H1 (cell line): ENCODE measurements at regions not wholly inside any gene's neighbourhood (a gene's known extent, or its start where the extent isn't known, plus 50 kb on each side); places are given as distances from the start of the nearest gene placed in this dataset.

Source experiments
- CTCF ChIA-PET: fragments of 300-600 bp; sonication (Branson Sonifier 250); formaldehyde crosslinking; loops from one replicate; lab custom pipeline; 2021; ENCODE audit not compliant: partially characterized antibody; lab: Charles Lee
- POLR2A ChIA-PET: fragments of 300-600 bp; sonication (Branson Sonifier 250); formaldehyde crosslinking; loops from one replicate; lab custom pipeline; 2021; ENCODE audit warnings: inconsistent platforms; ENCODE audit not compliant: partially characterized antibody; lab: Charles Lee
- DNase-seq, 2 experiments: peaks; one replicate each; pipeline versions ENCODE4 v3.0.0 to v3.0.0-alpha.2; 2010 to 2022; ENCODE audit warnings: low spot score in 2 of 2, low read depth in 1 of 2, mixed read lengths in 1 of 2
- FAIRE-seq: peaks from 2 replicates; lab custom pipeline; 2011; peaks lifted over from hg19 to GRCh38; lab: Jason Lieb, UNC
- H2AFZ ChIP-seq: 2 replicates; pipeline ENCODE4 v1.8.1; 2012; ENCODE audit warnings: low read length, inconsistent platforms
- H2AK5ac ChIP-seq: 2 replicates; pipeline ENCODE4 v1.6.1; 2013; ENCODE audit warnings: low read depth, low read length
- H2BK120ac ChIP-seq: replicated peaks from 2 replicates; pipeline ENCODE3; 2013; ENCODE audit warnings: low read depth, low read length, inconsistent platforms
- H2BK12ac ChIP-seq: 2 replicates; pipeline ENCODE4 v1.6.1; 2013; ENCODE audit warnings: low read depth, low read length
- H2BK15ac ChIP-seq: 2 replicates; pipeline ENCODE4 v1.6.1; 2013; ENCODE audit warnings: low read length
- H2BK20ac ChIP-seq: 2 replicates; pipeline ENCODE4 v1.6.1; 2013; ENCODE audit warnings: low read length
- H2BK5ac ChIP-seq: 2 replicates; pipeline ENCODE4 v1.6.1; 2013; ENCODE audit warnings: low read depth, low read length
- H3K14ac ChIP-seq: 2 replicates; pipeline ENCODE4 v1.6.1; 2013; ENCODE audit warnings: inconsistent platforms; ENCODE audit not compliant: insufficient read length
- H3K18ac ChIP-seq: 2 replicates; pipeline ENCODE4 v1.6.1; 2013; ENCODE audit warnings: low read length; ENCODE audit errors: extremely low read depth
- H3K23ac ChIP-seq: 2 replicates; pipeline ENCODE4 v1.6.1; 2013; ENCODE audit warnings: inconsistent platforms; ENCODE audit not compliant: insufficient read length
- H3K23me2 ChIP-seq: 2 replicates; pipeline ENCODE4 v1.6.1; 2013; ENCODE audit warnings: low read depth, low read length
- H3K27ac ChIP-seq: 2 replicates; pipeline ENCODE4 v1.6.1; 2011; ENCODE audit warnings: low read depth, low read length, inconsistent platforms
- H3K27me3 ChIP-seq, 4 experiments: replicated peaks in 1 of 4; 1 replicate in 1 of 4; 2 replicates in 3 of 4; pipeline versions ENCODE4 v1.6.1 to v1.8.1; 2011 to 2013; ENCODE audit warnings: low read length in 3 of 4, mild to moderate bottlenecking in 3 of 4, inconsistent platforms in 2 of 4, mixed read lengths in 2 of 4, moderate library complexity in 1 of 4; ENCODE audit not compliant: control insufficient read depth in 3 of 4, insufficient read depth in 3 of 4; ENCODE audit errors: extremely low read depth in 1 of 4
- H3K36me3 ChIP-seq, 4 experiments: 2 replicates each; pipeline versions ENCODE4 v1.6.1 to v1.8.1; 2011 to 2013; ENCODE audit warnings: mild to moderate bottlenecking in 4 of 4, low read length in 3 of 4, moderate library complexity in 2 of 4, control low read depth in 1 of 4, inconsistent platforms in 1 of 4; ENCODE audit not compliant: insufficient read depth in 4 of 4, control insufficient read depth in 2 of 4
- H3K4ac ChIP-seq: replicated peaks from 2 replicates; pipeline ENCODE3; 2013; ENCODE audit warnings: low read length, low read depth, mixed read lengths, inconsistent platforms; ENCODE audit not compliant: insufficient read length
- H3K4me1 ChIP-seq, 4 experiments: replicated peaks in 1 of 4; 1 replicate in 1 of 4; 2 replicates in 3 of 4; pipeline versions ENCODE4 v1.6.1 to v1.8.1; 2011 to 2013; ENCODE audit warnings: low read length in 3 of 4, inconsistent platforms in 2 of 4, mixed read lengths in 1 of 4; ENCODE audit not compliant: insufficient read depth in 4 of 4, control insufficient read depth in 3 of 4
- H3K4me2 ChIP-seq, 2 experiments: 2 replicates each; pipeline versions ENCODE4 v1.6.1 to v1.8.1; 2011 to 2013; ENCODE audit warnings: low read depth in 2 of 2, low read length in 2 of 2, control low read depth in 1 of 2, inconsistent platforms in 1 of 2, mild to moderate bottlenecking in 1 of 2; ENCODE audit not compliant: insufficient read depth in 1 of 2
- H3K4me3 ChIP-seq, 4 experiments: fragments of 200-600, 300-600 bp in 1 of 4; sonication (generic), shearing (Covaris generic), sonication (Bioruptor Twin) in 1 of 4; 2 replicates each; pipeline versions ENCODE4 v1.5.1 to v1.8.1; 2011 to 2016; ENCODE audit warnings: low read length in 4 of 4, low read depth in 3 of 4, control low read depth in 2 of 4, inconsistent platforms in 2 of 4, mild to moderate bottlenecking in 2 of 4, mixed read lengths in 1 of 4, moderate library complexity in 1 of 4; ENCODE audit not compliant: insufficient read depth in 2 of 4; ENCODE audit errors: extremely low read depth in 1 of 4
- H3K56ac ChIP-seq: replicated peaks from 2 replicates; pipeline ENCODE3; 2013; ENCODE audit warnings: low read depth, mild to moderate bottlenecking, mixed read lengths, low read length, inconsistent platforms; ENCODE audit not compliant: insufficient read length
- H3K79me1 ChIP-seq: 2 replicates; pipeline ENCODE4 v1.6.1; 2013; ENCODE audit warnings: low read depth, low read length, control low read depth
- H3K79me2 ChIP-seq, 2 experiments: 2 replicates each; pipeline versions ENCODE4 v1.6.1 to v1.8.1; 2012 to 2013; ENCODE audit warnings: low read length in 2 of 2, mild to moderate bottlenecking in 2 of 2, inconsistent platforms in 1 of 2; ENCODE audit not compliant: insufficient read depth in 2 of 2, control insufficient read depth in 1 of 2
- H3K9ac ChIP-seq, 4 experiments: replicated peaks in 1 of 4; 1 replicate in 1 of 4; 2 replicates in 3 of 4; pipeline versions ENCODE4 v1.6.1 to v1.8.1; 2011 to 2013; ENCODE audit warnings: low read depth in 3 of 4, low read length in 3 of 4, control low read depth in 2 of 4, mild to moderate bottlenecking in 2 of 4, moderate library complexity in 2 of 4, inconsistent platforms in 1 of 4; ENCODE audit errors: extremely low read depth in 1 of 4
- H3K9me3 ChIP-seq, 2 experiments: 2 replicates each; pipeline versions ENCODE4 v1.6.1 to v1.8.1; 2012 to 2013; ENCODE audit warnings: mild to moderate bottlenecking in 2 of 2, moderate library complexity in 2 of 2, control low read depth in 1 of 2, inconsistent platforms in 1 of 2, low read depth in 1 of 2, low read length in 1 of 2, mixed read lengths in 1 of 2; ENCODE audit not compliant: insufficient read depth in 2 of 2
- H4K20me1 ChIP-seq, 2 experiments: replicated peaks in 1 of 2; 2 replicates each; pipeline versions ENCODE3 to v1.8.1; 2011 to 2013; ENCODE audit warnings: inconsistent platforms in 2 of 2, low read length in 2 of 2, mild to moderate bottlenecking in 1 of 2; ENCODE audit not compliant: insufficient read depth in 2 of 2, control insufficient read depth in 1 of 2
- H4K5ac ChIP-seq: 2 replicates; pipeline ENCODE4 v1.6.1; 2013; ENCODE audit warnings: low read length, low read depth, mixed read lengths, inconsistent platforms; ENCODE audit not compliant: insufficient read length
- H4K8ac ChIP-seq: 2 replicates; pipeline ENCODE4 v1.8.0; 2013; ENCODE audit warnings: mild to moderate bottlenecking, moderate library complexity, low read length, inconsistent platforms; ENCODE audit not compliant: insufficient read depth; ENCODE audit errors: extremely low read depth
- H4K91ac ChIP-seq: replicated peaks from 2 replicates; pipeline ENCODE3; 2013; ENCODE audit warnings: low read length, mixed read lengths, inconsistent platforms; ENCODE audit not compliant: insufficient read length
- BRCA1 ChIP-seq: IDR thresholded peaks from 2 replicates; pipeline ENCODE4 v1.6.1; 2012; ENCODE audit warnings: low read depth, low read length, improper control_type of control experiment
- CREB1 ChIP-seq: IDR thresholded peaks from 2 replicates; pipeline ENCODE4 v1.6.1; 2012; ENCODE audit warnings: inconsistent platforms
- CTBP2 ChIP-seq: IDR thresholded peaks from 2 replicates; pipeline ENCODE4 v1.7.0; 2011; ENCODE audit warnings: borderline replicate concordance, mild to moderate bottlenecking, moderate library complexity, mixed read lengths, low read length; ENCODE audit not compliant: insufficient read depth, insufficient read length
- RAD21 ChIP-seq, 2 experiments: IDR thresholded peaks in 1 of 2; conservative IDR thresholded peaks in 1 of 2; 2 replicates each; pipeline ENCODE4 v1.6.1; 2011; ENCODE audit warnings: low read depth in 2 of 2, low read length in 2 of 2, improper control_type of control experiment in 1 of 2, inconsistent platforms in 1 of 2, mild to moderate bottlenecking in 1 of 2, moderate library complexity in 1 of 2
- TAF1 ChIP-seq: IDR thresholded peaks from 2 replicates; pipeline ENCODE4 v1.6.1; 2011; ENCODE audit warnings: mild to moderate bottlenecking, low read depth, low read length
- WGBS, 2 experiments: shearing (Covaris generic) in 1 of 2; methylation state at CpG; one replicate each; pipeline versions ENCODE4 v1.1.6 to v1.1.7; 2013 to 2015; ENCODE audit warnings: low lambda C conversion rate in 2 of 2, mixed read lengths in 2 of 2, inconsistent platforms in 1 of 2, low coverage in 1 of 2, missing lambda C conversion rate in 1 of 2; ENCODE audit not compliant: insufficient replicate concordance in 2 of 2, insufficient coverage in 1 of 2, insufficient read length in 1 of 2; ENCODE audit errors: extremely low coverage in 1 of 2, missing lambda C conversion rate in 1 of 2; 5-methylcytosine and 5-hydroxymethylcytosine counted together
- TF ChIP-seq, protein P1 (sequence below), 3 experiments: IDR thresholded peaks; 1 replicate in 2 of 3; 2 replicates in 1 of 3; pipeline versions ENCODE4 v1.5.1 to v1.6.1; 2011; ENCODE audit warnings: low read length in 3 of 3, mild to moderate bottlenecking in 3 of 3, inconsistent platforms in 2 of 3, low read depth in 1 of 3, moderate library complexity in 1 of 3; ENCODE audit not compliant: insufficient read depth in 1 of 3; ENCODE audit errors: control extremely low read depth in 1 of 3

GRCh38 chr10:27360581-27361172, 120.1 kb upstream of the ACBD5 start:
- no peak overlapping the region for H3K56ac ChIP-seq
- H3K36me3 ChIP-seq = no peaks in the 10 kb centered on the region
- no peak overlapping the region for H4K91ac ChIP-seq
- no peak overlapping the region for H2BK120ac ChIP-seq
- no peak overlapping the region for H2AFZ ChIP-seq
- H2AK5ac ChIP-seq = no peak overlapping the region
- H3K4ac ChIP-seq = no peak overlapping the region
- H2BK5ac ChIP-seq = no peak overlapping the region
- no peak overlapping the region for H2BK12ac ChIP-seq
- H3K4me2 ChIP-seq = no peak overlapping the region
- no peak overlapping the region for H2BK20ac ChIP-seq
- H4K8ac ChIP-seq = no peak overlapping the region
- no peaks in the 10 kb centered on the region for H3K79me2 ChIP-seq
- DNase-seq (peak; percentile 31 to 85), FAIRE-seq (peak; percentile 73)
- TF ChIP-seq CREB1 = no peak
- peak; percentile 97 for TF ChIP-seq RAD21 (IDR thresholded peaks at IDR 0.05 in 1 of 2, conservative IDR thresholded peaks at IDR 0.05 in 1 of 2; ENCODE audit: low read depth in 2 of 2, low read length in 2 of 2)
- no peak for TF ChIP-seq TAF1
- TF ChIP-seq CTBP2 = no peak
- no peak for TF ChIP-seq BRCA1
- TF ChIP-seq, protein P1, sequence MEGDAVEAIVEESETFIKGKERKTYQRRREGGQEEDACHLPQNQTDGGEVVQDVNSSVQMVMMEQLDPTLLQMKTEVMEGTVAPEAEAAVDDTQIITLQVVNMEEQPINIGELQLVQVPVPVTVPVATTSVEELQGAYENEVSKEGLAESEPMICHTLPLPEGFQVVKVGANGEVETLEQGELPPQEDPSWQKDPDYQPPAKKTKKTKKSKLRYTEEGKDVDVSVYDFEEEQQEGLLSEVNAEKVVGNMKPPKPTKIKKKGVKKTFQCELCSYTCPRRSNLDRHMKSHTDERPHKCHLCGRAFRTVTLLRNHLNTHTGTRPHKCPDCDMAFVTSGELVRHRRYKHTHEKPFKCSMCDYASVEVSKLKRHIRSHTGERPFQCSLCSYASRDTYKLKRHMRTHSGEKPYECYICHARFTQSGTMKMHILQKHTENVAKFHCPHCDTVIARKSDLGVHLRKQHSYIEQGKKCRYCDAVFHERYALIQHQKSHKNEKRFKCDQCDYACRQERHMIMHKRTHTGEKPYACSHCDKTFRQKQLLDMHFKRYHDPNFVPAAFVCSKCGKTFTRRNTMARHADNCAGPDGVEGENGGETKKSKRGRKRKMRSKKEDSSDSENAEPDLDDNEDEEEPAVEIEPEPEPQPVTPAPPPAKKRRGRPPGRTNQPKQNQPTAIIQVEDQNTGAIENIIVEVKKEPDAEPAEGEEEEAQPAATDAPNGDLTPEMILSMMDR (IDR thresholded peaks at IDR 0.05; ENCODE audit: control extremely low read depth in 1 of 3, insufficient read depth in 1 of 3, low read depth in 1 of 3, low read length in 3 of 3) = peak; percentile 90
- H3K23ac ChIP-seq = no peak overlapping the region
- no peak overlapping the region for H3K4me3 ChIP-seq
- H3K4me1 ChIP-seq = no peaks in the 10 kb centered on the region
- no peak overlapping the region for H4K5ac ChIP-seq
- no peak overlapping the region for H2BK15ac ChIP-seq
- H3K27me3 ChIP-seq = peaks cover 0 to under 1% (median 0%) of the 10 kb centered on the region in 4 experiments; a peak in 1 of 7 replicates
- H3K14ac ChIP-seq = no peak overlapping the region
- ChIA-PET POLR2A (no interaction called here), CTCF (interaction anchor here (0.7 to 2.4 kb wide), 21 partner anchors 9 to 352 kb away, joined by 3 to 7 read pairs (median 4); no protein-coding TSS in a partner anchor)
- no peak overlapping the region for H3K27ac ChIP-seq
- no peaks in the 10 kb centered on the region for H3K9me3 ChIP-seq
- no peaks in the 10 kb centered on the region for H4K20me1 ChIP-seq
- WGBS, 2 experiments = 38% methylated on average over 3 of the region's 3 CpGs; no CpG with 5 or more reads in 1 of the 2 experiments
- no peaks in the 10 kb centered on the region; the same call in 1 of the 2 replicates for H3K23me2 ChIP-seq
- no peak overlapping the region for H3K9ac ChIP-seq
- no peak overlapping the region for H3K18ac ChIP-seq
- H3K79me1 ChIP-seq = no peaks in the 10 kb centered on the region
